ENCODE measurements at regions not wholly inside any gene's neighbourhood (a gene's known extent, or its start where the extent isn't known, plus 50 kb on each side); places are given as distances from the start of the nearest gene placed in this dataset.

DNA sequence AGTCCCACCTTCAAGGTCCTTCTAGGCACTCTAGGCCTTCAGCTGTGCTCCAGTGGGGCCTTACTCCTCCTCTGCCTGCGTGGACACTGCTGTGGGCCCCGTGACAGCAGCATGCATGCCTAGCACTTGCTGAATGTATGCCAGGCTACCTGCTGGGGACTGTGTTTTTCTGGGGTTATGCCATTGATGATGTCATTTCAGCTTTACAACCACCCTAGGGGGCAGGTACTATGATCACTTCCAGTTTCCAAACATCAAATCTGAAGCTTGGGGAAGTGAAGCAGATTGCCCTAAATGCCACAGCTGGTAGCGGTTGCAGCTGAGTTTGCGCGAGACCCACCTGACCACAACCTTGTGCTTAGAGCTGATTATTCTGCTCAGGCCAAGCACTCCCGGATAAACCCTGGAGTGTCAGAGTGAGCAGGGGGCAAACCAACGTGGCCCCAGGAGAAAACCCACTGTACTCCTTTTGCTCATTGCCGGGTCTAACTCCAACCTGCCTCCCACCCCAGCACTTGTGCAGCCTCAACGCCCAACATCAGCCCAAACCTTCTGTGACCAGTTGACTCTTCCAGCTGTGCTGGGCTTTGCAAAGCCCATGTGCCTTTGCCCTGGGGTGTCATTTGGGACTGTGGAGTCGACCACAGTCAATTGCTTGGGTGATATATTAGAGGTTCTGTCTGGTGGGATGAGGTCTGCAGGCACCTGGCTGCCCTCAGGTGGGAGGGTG is 168.4 kb downstream of the ENGASE start:
- no peak for TF ChIP-seq GATA3 (IDR thresholded peaks at IDR 0.05; ENCODE audit: low read depth, low read length)
- no peak for TF ChIP-seq GATA2 (IDR thresholded peaks at IDR 0.05; ENCODE audit: low read depth, low read length)

Data from SH-SY5Y (cell line).